NCI-H460 (cell line): ENCODE measurements at regions not wholly inside any gene's neighbourhood (a gene's known extent, or its start where the extent isn't known, plus 50 kb on each side); places are given as distances from the start of the nearest gene placed in this dataset.

Experiments used
- DNase-seq: peaks from one replicate; pipeline ENCODE4 v3.0.0-alpha.2; 2016; ENCODE audit warnings: low read depth; ENCODE audit errors: extremely low read depth

- no peak for DNase-seq
These were observed 355.9 kb upstream of the RIOK2 start for GRCh38 chr5:97538912-97539311.

- DNase-seq = no peak
These were observed 358.8 kb upstream of the RIOK2 start for GRCh38 chr5:97541864-97542263.

- DNase-seq = no peak
These were observed 359.4 kb upstream of the RIOK2 start for GRCh38 chr5:97542469-97542868.

- no peak for DNase-seq
These were observed 360.1 kb upstream of the RIOK2 start for GRCh38 chr5:97543166-97543565.

GRCh38 chr5:97544240-97544639 lies 361.2 kb upstream of the RIOK2 start:
- no peak for DNase-seq

GRCh38 chr5:97544678-97545077 lies 361.6 kb upstream of the RIOK2 start:
- no peak for DNase-seq

GRCh38 chr5:97545446-97545845 lies 362.4 kb upstream of the RIOK2 start:
- no peak for DNase-seq

GRCh38 chr5:97545886-97546535 lies 363.0 kb upstream of the RIOK2 start:
- DNase-seq = no peak

GRCh38 chr5:97547430-97547829 lies 364.4 kb upstream of the RIOK2 start:
- DNase-seq = no peak

- no peak for DNase-seq
These were observed 365.1 kb upstream of the RIOK2 start for GRCh38 chr5:97547999-97548738.

- DNase-seq = no peak
These were observed 365.7 kb upstream of the RIOK2 start for GRCh38 chr5:97548739-97549080.

- DNase-seq = no peak
These were observed 366.4 kb upstream of the RIOK2 start for GRCh38 chr5:97549496-97549895.

- DNase-seq = no peak
These were observed 367.1 kb upstream of the RIOK2 start for GRCh38 chr5:97550164-97550563.

GRCh38 chr5:97550818-97551217 lies 367.8 kb upstream of the RIOK2 start:
- DNase-seq = no peak

GRCh38 chr5:97553604-97554452 lies 370.8 kb upstream of the RIOK2 start:
- DNase-seq = no peak

- no peak for DNase-seq
These were observed 372.1 kb upstream of the RIOK2 start for GRCh38 chr5:97554977-97555643.

- DNase-seq = no peak
These were observed 372.6 kb upstream of the RIOK2 start for GRCh38 chr5:97555644-97555981.

- DNase-seq = no peak
These were observed 377.0 kb upstream of the RIOK2 start for GRCh38 chr5:97559827-97560598.

GRCh38 chr5:97560599-97560993 lies 377.5 kb upstream of the RIOK2 start:
- no peak for DNase-seq

GRCh38 chr5:97563050-97563657 lies 380.1 kb upstream of the RIOK2 start:
- DNase-seq = no peak
